ENCODE measurements at regions not wholly inside any gene's neighbourhood (a gene's known extent, or its start where the extent isn't known, plus 50 kb on each side); places are given as distances from the start of the nearest gene placed in this dataset.

GRCh38 chr10:44674536-44675386, 236.4 kb upstream of the TMEM72 start:
- ATAC-seq (no peak), DNase-seq (ENCODE audit: low spot score) (no peak)
- CTCF ChIA-PET, result interaction anchor here (0.8 kb wide), 1 partner anchor 201 kb away, joined by 3 read pairs; no protein-coding TSS in a partner anchor
- Mint-ChIP-seq H3K36me3 (no peaks in the 10 kb centered on the region), H3K27ac (no peak overlapping the region), H3K4me3 (no peak overlapping the region), H3K9me3 (no peaks in the 10 kb centered on the region), H3K4me1 (no peaks in the 10 kb centered on the region), H3K27me3 (ENCODE audit: low read depth) (no peaks in the 10 kb centered on the region)
- POLR2A ChIA-PET, result no interaction called here
- TF ChIP-seq ZNF532 (CRISPR knock-in tag; IDR thresholded peaks at IDR 0.05; ENCODE audit: borderline replicate concordance), result no peak
- no peak for TF ChIP-seq TEAD1 (CRISPR knock-in tag; IDR thresholded peaks at IDR 0.05)
- no peak for TF ChIP-seq IRF2 (CRISPR knock-in tag; IDR thresholded peaks at IDR 0.05; ENCODE audit: borderline replicate concordance, low read depth)
- no peak for TF ChIP-seq IRF1 (CRISPR knock-in tag; IDR thresholded peaks at IDR 0.05)
- TF ChIP-seq SP1 (CRISPR knock-in tag; conservative IDR thresholded peaks at IDR 0.05), result no peak
- TF ChIP-seq RELA (CRISPR knock-in tag; IDR thresholded peaks at IDR 0.05; ENCODE audit: borderline replicate concordance), result no peak
- no peak for TF ChIP-seq ZNF219 (CRISPR knock-in tag; IDR thresholded peaks at IDR 0.05; ENCODE audit: borderline replicate concordance)
- TF ChIP-seq GABPB1 (CRISPR knock-in tag; IDR thresholded peaks at IDR 0.05), result no peak
- TF ChIP-seq RORB (CRISPR knock-in tag; IDR thresholded peaks at IDR 0.05), result no peak
- TF ChIP-seq NFATC4 (CRISPR knock-in tag; IDR thresholded peaks at IDR 0.05), result no peak
- TF ChIP-seq, protein P1, sequence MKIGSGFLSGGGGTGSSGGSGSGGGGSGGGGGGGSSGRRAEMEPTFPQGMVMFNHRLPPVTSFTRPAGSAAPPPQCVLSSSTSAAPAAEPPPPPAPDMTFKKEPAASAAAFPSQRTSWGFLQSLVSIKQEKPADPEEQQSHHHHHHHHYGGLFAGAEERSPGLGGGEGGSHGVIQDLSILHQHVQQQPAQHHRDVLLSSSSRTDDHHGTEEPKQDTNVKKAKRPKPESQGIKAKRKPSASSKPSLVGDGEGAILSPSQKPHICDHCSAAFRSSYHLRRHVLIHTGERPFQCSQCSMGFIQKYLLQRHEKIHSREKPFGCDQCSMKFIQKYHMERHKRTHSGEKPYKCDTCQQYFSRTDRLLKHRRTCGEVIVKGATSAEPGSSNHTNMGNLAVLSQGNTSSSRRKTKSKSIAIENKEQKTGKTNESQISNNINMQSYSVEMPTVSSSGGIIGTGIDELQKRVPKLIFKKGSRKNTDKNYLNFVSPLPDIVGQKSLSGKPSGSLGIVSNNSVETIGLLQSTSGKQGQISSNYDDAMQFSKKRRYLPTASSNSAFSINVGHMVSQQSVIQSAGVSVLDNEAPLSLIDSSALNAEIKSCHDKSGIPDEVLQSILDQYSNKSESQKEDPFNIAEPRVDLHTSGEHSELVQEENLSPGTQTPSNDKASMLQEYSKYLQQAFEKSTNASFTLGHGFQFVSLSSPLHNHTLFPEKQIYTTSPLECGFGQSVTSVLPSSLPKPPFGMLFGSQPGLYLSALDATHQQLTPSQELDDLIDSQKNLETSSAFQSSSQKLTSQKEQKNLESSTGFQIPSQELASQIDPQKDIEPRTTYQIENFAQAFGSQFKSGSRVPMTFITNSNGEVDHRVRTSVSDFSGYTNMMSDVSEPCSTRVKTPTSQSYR (CRISPR knock-in tag; IDR thresholded peaks at IDR 0.05), result no peak
- TF ChIP-seq TP53 (CRISPR knock-in tag; IDR thresholded peaks at IDR 0.05), result no peak
- no peak for TF ChIP-seq OVOL2 (CRISPR knock-in tag; IDR thresholded peaks at IDR 0.05; ENCODE audit: borderline replicate concordance)
- no peak for TF ChIP-seq NFE2L1 (CRISPR knock-in tag; IDR thresholded peaks at IDR 0.05)
- no peak for TF ChIP-seq STAT6 (CRISPR knock-in tag; conservative IDR thresholded peaks at IDR 0.05; ENCODE audit: low read depth)
- TF ChIP-seq, protein P2, sequence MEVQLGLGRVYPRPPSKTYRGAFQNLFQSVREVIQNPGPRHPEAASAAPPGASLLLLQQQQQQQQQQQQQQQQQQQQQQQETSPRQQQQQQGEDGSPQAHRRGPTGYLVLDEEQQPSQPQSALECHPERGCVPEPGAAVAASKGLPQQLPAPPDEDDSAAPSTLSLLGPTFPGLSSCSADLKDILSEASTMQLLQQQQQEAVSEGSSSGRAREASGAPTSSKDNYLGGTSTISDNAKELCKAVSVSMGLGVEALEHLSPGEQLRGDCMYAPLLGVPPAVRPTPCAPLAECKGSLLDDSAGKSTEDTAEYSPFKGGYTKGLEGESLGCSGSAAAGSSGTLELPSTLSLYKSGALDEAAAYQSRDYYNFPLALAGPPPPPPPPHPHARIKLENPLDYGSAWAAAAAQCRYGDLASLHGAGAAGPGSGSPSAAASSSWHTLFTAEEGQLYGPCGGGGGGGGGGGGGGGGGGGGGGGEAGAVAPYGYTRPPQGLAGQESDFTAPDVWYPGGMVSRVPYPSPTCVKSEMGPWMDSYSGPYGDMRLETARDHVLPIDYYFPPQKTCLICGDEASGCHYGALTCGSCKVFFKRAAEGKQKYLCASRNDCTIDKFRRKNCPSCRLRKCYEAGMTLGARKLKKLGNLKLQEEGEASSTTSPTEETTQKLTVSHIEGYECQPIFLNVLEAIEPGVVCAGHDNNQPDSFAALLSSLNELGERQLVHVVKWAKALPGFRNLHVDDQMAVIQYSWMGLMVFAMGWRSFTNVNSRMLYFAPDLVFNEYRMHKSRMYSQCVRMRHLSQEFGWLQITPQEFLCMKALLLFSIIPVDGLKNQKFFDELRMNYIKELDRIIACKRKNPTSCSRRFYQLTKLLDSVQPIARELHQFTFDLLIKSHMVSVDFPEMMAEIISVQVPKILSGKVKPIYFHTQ (CRISPR knock-in tag; IDR thresholded peaks at IDR 0.05), result no peak
- TF ChIP-seq, protein P3, sequence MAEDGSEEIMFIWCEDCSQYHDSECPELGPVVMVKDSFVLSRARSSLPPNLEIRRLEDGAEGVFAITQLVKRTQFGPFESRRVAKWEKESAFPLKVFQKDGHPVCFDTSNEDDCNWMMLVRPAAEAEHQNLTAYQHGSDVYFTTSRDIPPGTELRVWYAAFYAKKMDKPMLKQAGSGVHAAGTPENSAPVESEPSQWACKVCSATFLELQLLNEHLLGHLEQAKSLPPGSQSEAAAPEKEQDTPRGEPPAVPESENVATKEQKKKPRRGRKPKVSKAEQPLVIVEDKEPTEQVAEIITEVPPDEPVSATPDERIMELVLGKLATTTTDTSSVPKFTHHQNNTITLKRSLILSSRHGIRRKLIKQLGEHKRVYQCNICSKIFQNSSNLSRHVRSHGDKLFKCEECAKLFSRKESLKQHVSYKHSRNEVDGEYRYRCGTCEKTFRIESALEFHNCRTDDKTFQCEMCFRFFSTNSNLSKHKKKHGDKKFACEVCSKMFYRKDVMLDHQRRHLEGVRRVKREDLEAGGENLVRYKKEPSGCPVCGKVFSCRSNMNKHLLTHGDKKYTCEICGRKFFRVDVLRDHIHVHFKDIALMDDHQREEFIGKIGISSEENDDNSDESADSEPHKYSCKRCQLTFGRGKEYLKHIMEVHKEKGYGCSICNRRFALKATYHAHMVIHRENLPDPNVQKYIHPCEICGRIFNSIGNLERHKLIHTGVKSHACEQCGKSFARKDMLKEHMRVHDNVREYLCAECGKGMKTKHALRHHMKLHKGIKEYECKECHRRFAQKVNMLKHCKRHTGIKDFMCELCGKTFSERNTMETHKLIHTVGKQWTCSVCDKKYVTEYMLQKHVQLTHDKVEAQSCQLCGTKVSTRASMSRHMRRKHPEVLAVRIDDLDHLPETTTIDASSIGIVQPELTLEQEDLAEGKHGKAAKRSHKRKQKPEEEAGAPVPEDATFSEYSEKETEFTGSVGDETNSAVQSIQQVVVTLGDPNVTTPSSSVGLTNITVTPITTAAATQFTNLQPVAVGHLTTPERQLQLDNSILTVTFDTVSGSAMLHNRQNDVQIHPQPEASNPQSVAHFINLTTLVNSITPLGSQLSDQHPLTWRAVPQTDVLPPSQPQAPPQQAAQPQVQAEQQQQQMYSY (CRISPR knock-in tag; IDR thresholded peaks at IDR 0.05), result no peak
- TF ChIP-seq EMX1 (CRISPR knock-in tag; IDR thresholded peaks at IDR 0.05), result no peak
